ENCODE measurements at regions not wholly inside any gene's neighbourhood (a gene's known extent, or its start where the extent isn't known, plus 50 kb on each side); places are given as distances from the start of the nearest gene placed in this dataset.

GRCh38 chr2:52072949-52073348 is 1041.0 kb upstream of the NRXN1 start:
- TF ChIP-seq EZH2 (IDR thresholded peaks at IDR 0.05; ENCODE audit: low read depth, unreplicated experiment) (no peak), EZH2phosphoT487 (IDR thresholded peaks at IDR 0.05; ENCODE audit: unreplicated experiment) (no peak), POLR2AphosphoS5 (IDR thresholded peaks at IDR 0.05; ENCODE audit: low read depth) (no peak), CTCF (conservative IDR thresholded peaks at IDR 0.05; ENCODE audit: low read depth in 2 of 2) (no peak), CREB1 (CRISPR knock-in tag; IDR thresholded peaks at IDR 0.05; ENCODE audit: low read depth) (no peak), JUNB (IDR thresholded peaks at IDR 0.05; ENCODE audit: unreplicated experiment) (no peak)
- TF ChIP-seq, protein P1, sequence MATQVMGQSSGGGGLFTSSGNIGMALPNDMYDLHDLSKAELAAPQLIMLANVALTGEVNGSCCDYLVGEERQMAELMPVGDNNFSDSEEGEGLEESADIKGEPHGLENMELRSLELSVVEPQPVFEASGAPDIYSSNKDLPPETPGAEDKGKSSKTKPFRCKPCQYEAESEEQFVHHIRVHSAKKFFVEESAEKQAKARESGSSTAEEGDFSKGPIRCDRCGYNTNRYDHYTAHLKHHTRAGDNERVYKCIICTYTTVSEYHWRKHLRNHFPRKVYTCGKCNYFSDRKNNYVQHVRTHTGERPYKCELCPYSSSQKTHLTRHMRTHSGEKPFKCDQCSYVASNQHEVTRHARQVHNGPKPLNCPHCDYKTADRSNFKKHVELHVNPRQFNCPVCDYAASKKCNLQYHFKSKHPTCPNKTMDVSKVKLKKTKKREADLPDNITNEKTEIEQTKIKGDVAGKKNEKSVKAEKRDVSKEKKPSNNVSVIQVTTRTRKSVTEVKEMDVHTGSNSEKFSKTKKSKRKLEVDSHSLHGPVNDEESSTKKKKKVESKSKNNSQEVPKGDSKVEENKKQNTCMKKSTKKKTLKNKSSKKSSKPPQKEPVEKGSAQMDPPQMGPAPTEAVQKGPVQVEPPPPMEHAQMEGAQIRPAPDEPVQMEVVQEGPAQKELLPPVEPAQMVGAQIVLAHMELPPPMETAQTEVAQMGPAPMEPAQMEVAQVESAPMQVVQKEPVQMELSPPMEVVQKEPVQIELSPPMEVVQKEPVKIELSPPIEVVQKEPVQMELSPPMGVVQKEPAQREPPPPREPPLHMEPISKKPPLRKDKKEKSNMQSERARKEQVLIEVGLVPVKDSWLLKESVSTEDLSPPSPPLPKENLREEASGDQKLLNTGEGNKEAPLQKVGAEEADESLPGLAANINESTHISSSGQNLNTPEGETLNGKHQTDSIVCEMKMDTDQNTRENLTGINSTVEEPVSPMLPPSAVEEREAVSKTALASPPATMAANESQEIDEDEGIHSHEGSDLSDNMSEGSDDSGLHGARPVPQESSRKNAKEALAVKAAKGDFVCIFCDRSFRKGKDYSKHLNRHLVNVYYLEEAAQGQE (IDR thresholded peaks at IDR 0.05; ENCODE audit: unreplicated experiment): no peak

All from GM23338 (cell line).